ENCODE measurements at regions not wholly inside any gene's neighbourhood (a gene's known extent, or its start where the extent isn't known, plus 50 kb on each side); places are given as distances from the start of the nearest gene placed in this dataset.
"Not testable (repeated sequence)": the region's sequence is repeated elsewhere in the genome, so short reads cannot be mapped to it uniquely, and the experiment has no call there.

- not testable (repeated sequence) for TF ChIP-seq EZH2 (IDR thresholded peaks at IDR 0.05; ENCODE audit: borderline replicate concordance, low read length); CTCF (IDR thresholded peaks at IDR 0.05; ENCODE audit: low read length)
Measured at GRCh38 chr6:144956697-144957096, 671.6 kb downstream of the UTRN start.

All from OCI-LY1 (cell line).